ENCODE measurements at regions not wholly inside any gene's neighbourhood (a gene's known extent, or its start where the extent isn't known, plus 50 kb on each side); places are given as distances from the start of the nearest gene placed in this dataset.

DNA sequence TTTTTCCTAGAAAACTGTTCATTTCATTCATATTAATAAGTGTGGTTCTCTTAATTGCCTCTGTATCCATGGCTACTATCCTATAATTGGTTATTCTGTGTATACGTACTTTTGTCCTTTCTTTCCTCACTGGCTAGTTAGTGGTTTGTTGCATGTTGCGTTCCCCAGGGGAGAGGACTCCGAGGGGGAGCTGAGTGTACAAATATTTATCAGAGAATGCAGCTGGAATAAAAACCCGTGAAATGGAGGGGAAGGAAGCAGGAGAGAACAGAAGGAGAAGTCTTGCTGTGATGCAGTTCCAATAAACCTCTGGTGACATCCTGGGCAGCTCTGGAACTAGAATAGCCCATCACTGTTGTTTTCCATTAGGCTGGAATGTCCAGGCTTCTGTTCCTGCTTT lies 117.1 kb upstream of the RGS6 start:
- no peak for TF ChIP-seq REST (IDR thresholded peaks at IDR 0.05; ENCODE audit: insufficient read depth in 1 of 2, low read depth in 2 of 2, low read length in 2 of 2)
- no peak for TF ChIP-seq TAF1 (IDR thresholded peaks at IDR 0.05; ENCODE audit: borderline replicate concordance, insufficient read depth, low read length)
- no peak for TF ChIP-seq SIN3A (IDR thresholded peaks at IDR 0.05; ENCODE audit: borderline replicate concordance, insufficient read depth, low read length)
